GM21526 (cell line): ENCODE measurements at regions not wholly inside any gene's neighbourhood (a gene's known extent, or its start where the extent isn't known, plus 50 kb on each side); places are given as distances from the start of the nearest gene placed in this dataset.
"Not testable (repeated sequence)": the region's sequence is repeated elsewhere in the genome, so short reads cannot be mapped to it uniquely, and the experiment has no call there.

Source experiments
- ATAC-seq: cut with Tn5 transposase; IDR thresholded peaks from one replicate; pipeline ENCODE4 v1.9.1; 2021; ENCODE audit warnings: moderate library complexity; ENCODE audit not compliant: unreplicated experiment, low FRiP score

- not testable (repeated sequence) for ATAC-seq
Measured at GRCh38 chr12:54799966-54800365, 54.4 kb upstream of the MUCL1 start.

GRCh38 chr12:54798651-54799050 is 55.7 kb upstream of the MUCL1 start:
- no peak for ATAC-seq

DNA sequence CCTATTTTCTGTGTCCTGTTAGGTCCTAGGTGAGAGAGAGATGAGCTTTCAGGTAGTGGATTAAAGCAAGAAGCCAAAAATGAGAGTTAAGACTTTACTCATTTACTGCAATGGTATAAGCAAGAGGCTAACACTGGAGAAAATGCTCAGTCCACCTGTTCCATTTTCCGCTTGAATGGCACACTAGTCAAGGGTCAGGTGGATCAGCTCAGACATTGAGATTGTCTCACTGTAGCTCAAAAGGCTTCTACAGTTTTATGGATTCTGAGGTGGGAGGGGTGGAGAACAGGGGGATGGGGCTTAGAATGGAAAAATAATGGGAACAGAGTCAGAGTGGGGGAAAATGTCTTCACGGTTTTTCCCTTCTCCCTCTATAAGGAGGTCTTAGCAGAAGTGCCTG is 57.3 kb upstream of the MUCL1 start:
- no peak for ATAC-seq

- no peak for ATAC-seq
Measured at GRCh38 chr12:54795644-54796043, 58.7 kb upstream of the MUCL1 start.

- no peak for ATAC-seq
Measured at GRCh38 chr12:54786081-54786480, 68.2 kb upstream of the MUCL1 start.

DNA sequence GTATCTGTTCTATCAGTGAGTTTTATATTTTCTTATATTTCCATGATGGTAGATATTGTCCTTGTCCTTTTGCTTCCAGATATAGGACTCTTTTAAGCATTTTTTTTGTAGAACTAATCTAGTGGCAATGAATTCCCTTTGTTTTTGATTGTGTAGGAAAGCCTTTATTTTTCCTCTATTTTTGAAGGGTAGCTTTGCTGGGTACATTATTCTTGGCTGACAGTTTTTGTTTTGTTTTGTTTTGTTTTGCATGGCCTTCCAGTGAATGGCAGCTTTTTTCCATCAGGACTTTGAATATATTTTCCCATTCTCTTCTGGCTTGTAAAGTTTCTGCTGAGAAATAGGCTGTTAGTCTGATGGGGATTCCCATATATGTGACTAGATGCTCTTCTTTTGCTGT is 70.2 kb upstream of the MUCL1 start:
- no peak for ATAC-seq

DNA sequence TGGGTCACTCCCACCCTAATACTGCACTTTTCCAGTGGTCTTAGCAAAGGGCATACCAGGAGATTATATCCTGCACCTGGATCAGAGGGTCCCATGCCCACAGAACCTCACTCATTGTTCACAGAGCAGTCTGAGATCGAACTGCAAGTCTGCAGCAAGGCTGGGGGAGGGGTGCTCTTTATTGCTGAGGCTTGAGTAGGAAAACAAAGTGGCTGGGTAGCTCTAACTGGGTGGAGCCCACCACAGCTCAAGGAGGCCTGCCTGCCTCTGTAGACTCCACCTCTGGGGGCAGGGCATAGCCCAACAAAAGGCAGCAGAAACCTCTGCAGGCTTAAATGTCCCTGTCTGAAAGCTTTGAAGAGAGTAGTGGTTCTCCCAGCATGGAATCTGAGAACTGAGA is 77.3 kb upstream of the MUCL1 start:
- not testable (repeated sequence) for ATAC-seq

- no peak for ATAC-seq
Measured at GRCh38 chr12:54773593-54773992, 80.7 kb upstream of the MUCL1 start.

- ATAC-seq: no peak
Measured at GRCh38 chr12:54765652-54766051, 88.7 kb upstream of the MUCL1 start.

DNA sequence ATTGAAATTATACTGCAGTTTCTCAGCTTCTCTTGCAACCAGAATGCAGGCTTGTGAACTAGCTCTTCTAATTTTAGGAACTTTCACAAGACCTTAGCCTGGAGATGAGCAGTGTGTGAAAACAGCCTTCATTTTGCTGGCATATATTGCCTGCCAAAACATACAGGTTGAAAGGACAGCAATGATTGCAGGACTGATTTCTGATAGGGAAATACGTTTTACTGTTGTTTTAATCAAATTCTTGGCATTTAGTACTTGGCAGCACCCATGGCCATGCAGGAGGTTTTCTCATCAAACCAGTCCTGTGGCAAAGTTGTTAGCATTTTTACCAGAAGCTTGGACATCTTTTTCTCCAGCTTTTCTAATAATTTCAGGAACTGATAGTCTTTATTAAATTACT is 91.9 kb upstream of the MUCL1 start:
- no peak for ATAC-seq

DNA sequence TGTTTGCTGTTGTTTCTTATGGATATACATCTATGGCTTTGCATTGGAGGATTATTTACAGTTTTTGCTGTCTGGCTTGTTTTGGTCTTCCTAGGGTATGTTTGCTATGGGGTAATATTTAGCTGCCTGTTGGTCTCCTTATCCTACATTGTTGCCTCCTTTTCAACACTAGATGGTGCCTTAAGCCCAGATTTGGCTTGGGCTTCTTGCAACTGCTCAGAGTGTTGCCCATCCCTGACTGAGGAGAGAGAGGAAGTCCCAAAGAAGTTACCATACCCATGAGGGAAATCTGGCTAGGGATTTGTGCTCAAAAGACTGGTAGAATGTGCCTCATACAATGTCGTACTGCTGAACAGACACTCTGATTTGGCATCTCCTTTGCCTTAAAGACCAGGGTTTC is 94.6 kb upstream of the MUCL1 start:
- ATAC-seq: no peak

DNA sequence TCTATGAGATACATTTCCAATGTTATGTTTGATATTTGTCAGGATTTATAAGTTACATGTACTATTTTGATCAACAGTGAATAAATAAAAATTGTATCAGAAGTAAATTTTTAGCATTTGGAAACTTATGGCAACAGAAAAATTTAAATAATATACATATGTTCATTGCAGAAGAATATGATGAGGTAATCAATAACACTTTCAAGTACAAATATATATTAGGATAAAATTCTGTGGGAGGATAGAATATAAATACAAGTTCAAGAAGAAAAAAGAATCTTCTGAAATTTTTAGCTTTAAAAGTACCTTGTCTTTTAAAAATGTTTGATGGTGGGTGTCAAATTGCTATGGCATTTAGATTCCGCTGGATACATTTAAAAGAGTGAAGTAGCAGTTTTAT is 102.8 kb upstream of the MUCL1 start:
- ATAC-seq: no peak

DNA sequence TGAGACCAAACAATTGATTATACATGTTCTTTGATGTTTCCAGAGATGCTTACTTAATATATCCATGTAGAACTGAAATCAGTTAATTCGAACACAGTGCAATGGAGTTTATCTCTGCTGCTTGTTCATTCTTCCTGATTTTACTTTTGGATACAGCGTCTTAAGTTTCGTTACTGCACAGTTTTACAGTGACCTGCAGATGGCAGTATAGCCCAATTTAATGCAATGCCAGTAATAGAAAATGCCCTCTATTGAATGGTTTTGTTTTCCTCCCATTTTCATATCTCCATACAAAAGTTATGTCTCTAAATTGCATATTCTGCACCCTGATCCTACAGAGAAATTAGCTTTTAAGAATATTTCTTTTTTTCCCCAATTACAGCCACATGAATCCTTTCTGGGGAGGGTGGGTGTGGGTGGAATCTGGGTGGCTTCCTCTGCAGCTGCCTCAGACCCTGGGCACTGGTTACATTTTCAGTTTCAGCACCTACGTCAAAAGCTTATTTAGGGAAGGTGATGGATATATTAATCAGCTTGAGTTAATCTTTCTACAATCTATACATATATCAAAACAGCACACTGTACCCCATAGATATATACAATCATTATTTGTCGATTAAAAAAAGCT is 101.1 kb upstream of the DCD start:
- no peak for ATAC-seq

GRCh38 chr12:54744590-54744989 is 96.4 kb upstream of the DCD start:
- no peak for ATAC-seq

GRCh38 chr12:54740882-54741281 is 92.7 kb upstream of the DCD start:
- no peak for ATAC-seq

- ATAC-seq: no peak
Measured at GRCh38 chr12:54736549-54736948, 88.4 kb upstream of the DCD start.

GRCh38 chr12:54734196-54734950 is 86.2 kb upstream of the DCD start:
- ATAC-seq: no peak

GRCh38 chr12:54725233-54725843 is 77.2 kb upstream of the DCD start:
- ATAC-seq: no peak

- ATAC-seq: no peak
Measured at GRCh38 chr12:54723379-54724256, 75.5 kb upstream of the DCD start.

- no peak for ATAC-seq
Measured at GRCh38 chr12:54721312-54721711, 73.1 kb upstream of the DCD start.

DNA sequence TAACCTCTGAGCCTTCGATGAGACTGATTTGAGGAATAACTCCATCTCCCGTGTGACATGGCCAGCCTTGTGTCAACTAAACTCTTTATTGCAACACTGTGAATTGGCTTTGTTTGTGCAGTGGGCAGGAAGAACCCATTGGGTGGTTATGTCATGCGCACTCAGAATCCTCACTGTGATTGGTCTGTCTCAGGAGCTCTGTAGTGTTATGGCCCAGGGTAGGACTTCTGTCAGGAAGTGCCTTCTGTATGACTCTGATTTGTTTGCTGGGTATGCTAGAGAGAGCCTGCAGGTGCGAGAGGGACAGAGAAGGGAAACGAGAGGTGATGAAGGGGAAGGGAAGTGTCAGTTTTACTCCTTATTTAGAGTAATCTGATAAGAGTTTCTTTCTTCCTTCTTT is 71.5 kb upstream of the DCD start:
- no peak for ATAC-seq
